Upper lobe of left lung (tissue), 6 donors: ENCODE measurements at regions not wholly inside any gene's neighbourhood (a gene's known extent, or its start where the extent isn't known, plus 50 kb on each side); places are given as distances from the start of the nearest gene placed in this dataset.
A peak's percentile ranks its signal among the peaks of the same experiment; 100 is the strongest.

ENCODE experiments used
- ATAC-seq, 2 donors: fragments of 200-7000 bp; cut with Tn5 transposase; one replicate each; pipeline ENCODE4 v1.9.1; 2022; ENCODE audit warnings: mild to moderate bottlenecking in 2 of 2, moderate library complexity in 2 of 2; ENCODE audit not compliant: low FRiP score in 2 of 2
- DNase-seq, 2 donors: peaks; one replicate each; pipeline ENCODE4 v3.0.0-alpha.2; 2019 to 2020
- H3K27ac ChIP-seq, 4 donors: fragments of 200-600 bp; sonication (generic); one replicate each; pipeline ENCODE4 v1.5.1; 2016 to 2019
- H3K27me3 ChIP-seq, 4 donors: fragments of 200-600 bp; sonication (generic); one replicate each; pipeline ENCODE4 v1.5.1; 2017 to 2019
- H3K36me3 ChIP-seq, 4 donors: fragments of 200-600 bp; sonication (generic); one replicate each; pipeline ENCODE4 v1.5.1; 2016 to 2019
- H3K4me1 ChIP-seq, 4 donors: fragments of 200-600 bp; sonication (generic); one replicate each; pipeline ENCODE4 v1.5.1; 2018 to 2019
- H3K4me3 ChIP-seq, 4 donors: fragments of 200-600 bp; sonication (generic); one replicate each; pipeline ENCODE4 v1.5.1; 2017 to 2019; ENCODE audit warnings: mild to moderate bottlenecking in 2 of 4, moderate library complexity in 1 of 4
- H3K9me3 ChIP-seq, 4 donors: fragments of 200-600 bp; sonication (generic); one replicate each; pipeline ENCODE4 v1.5.1; 2018 to 2019
- CTCF ChIP-seq, 6 experiments: fragments of 450-650 bp in 4 of 6; fragments of 200-600 bp in 2 of 6; sonication (generic) in 2 of 6; IDR thresholded peaks; one replicate each; pipeline ENCODE4 v1.5.1; 2016 to 2019; ENCODE audit warnings: antibody characterized with exemption in 6 of 6
- EP300 ChIP-seq, 4 donors: sonication (generic); formaldehyde crosslinking; IDR thresholded peaks; one replicate each; pipeline ENCODE4 v1.5.1; 2017; ENCODE audit warnings: antibody characterized with exemption in 4 of 4, control low read depth in 2 of 4
- POLR2A ChIP-seq, 4 donors: fragments of 450-650 bp; IDR thresholded peaks; one replicate each; pipeline ENCODE4 v1.5.1; 2016 to 2017; ENCODE audit warnings: antibody characterized with exemption in 4 of 4, mild to moderate bottlenecking in 2 of 4
- POLR2AphosphoS5 ChIP-seq, 2 donors: sonication (generic); formaldehyde crosslinking; IDR thresholded peaks; one replicate each; pipeline ENCODE4 v1.5.1; 2017; ENCODE audit warnings: antibody characterized with exemption in 2 of 2
- WGBS, 2 donors: methylation state at CpG; one replicate each; pipeline ENCODE4 v1.1.5; 2017 to 2018; 5-methylcytosine and 5-hydroxymethylcytosine counted together
- donor health status: DM: no; HTN: no; CAD: no; lungs with moderate emphysema.
- donor health status: DM: no; HTN: yes; CAD: no; lungs with severe emphysema.

- Histone ChIP-seq H3K9me3 (no peaks in the 10 kb centered on the region), H3K27ac (no peak overlapping the region), H3K4me1 (no peaks in the 10 kb centered on the region), H3K36me3 (no peaks in the 10 kb centered on the region), H3K4me3 (no peak overlapping the region), H3K27me3 (no peaks in the 10 kb centered on the region)
- ATAC-seq (no peak), DNase-seq (no peak)
- WGBS, 2 donors = 66 to 67% methylated on average over 2 of the region's 2 CpGs
- TF ChIP-seq POLR2AphosphoS5 (IDR thresholded peaks at IDR 0.05) = no peak
- no peak for TF ChIP-seq POLR2A (IDR thresholded peaks at IDR 0.05)
- no peak for TF ChIP-seq EP300 (IDR thresholded peaks at IDR 0.05)
- TF ChIP-seq CTCF (IDR thresholded peaks at IDR 0.05) = no peak
Observed at GRCh38 chr7:94205529-94205928, 189.2 kb upstream of the COL1A2 start.

- TF ChIP-seq EP300 (IDR thresholded peaks at IDR 0.05) (no peak), POLR2AphosphoS5 (IDR thresholded peaks at IDR 0.05) (no peak), POLR2A (IDR thresholded peaks at IDR 0.05) (no peak), CTCF (IDR thresholded peaks at IDR 0.05) (no peak)
- H3K9me3 ChIP-seq = no peaks in the 10 kb centered on the region
- DNase-seq (no peak), ATAC-seq (no peak)
- no peaks in the 10 kb centered on the region for H3K27me3 ChIP-seq
- no peaks in the 10 kb centered on the region for H3K36me3 ChIP-seq
- 74 to 76% methylated on average over 2 of the region's 2 CpGs for WGBS, 2 donors
- no peak overlapping the region for H3K4me3 ChIP-seq
- H3K27ac ChIP-seq = no peak overlapping the region
- no peaks in the 10 kb centered on the region for H3K4me1 ChIP-seq
Observed at GRCh38 chr7:94206295-94206694, 188.4 kb upstream of the COL1A2 start.

- no peak for ATAC-seq
- no peak for TF ChIP-seq EP300 (IDR thresholded peaks at IDR 0.05)
- no peak for TF ChIP-seq CTCF (IDR thresholded peaks at IDR 0.05)
- TF ChIP-seq POLR2AphosphoS5 (IDR thresholded peaks at IDR 0.05) = no peak
- TF ChIP-seq POLR2A (IDR thresholded peaks at IDR 0.05) = no peak
- no peak overlapping the region for H3K4me3 ChIP-seq
- DNase-seq = no peak
- WGBS, 2 donors = 81 to 85% methylated on average over 1 of the region's 1 CpG
- no peaks in the 10 kb centered on the region for H3K4me1 ChIP-seq
- no peak overlapping the region for H3K27ac ChIP-seq
- no peaks in the 10 kb centered on the region for H3K36me3 ChIP-seq
- H3K27me3 ChIP-seq = no peaks in the 10 kb centered on the region
- H3K9me3 ChIP-seq = no peaks in the 10 kb centered on the region
Observed at GRCh38 chr7:94212160-94212559, 182.5 kb upstream of the COL1A2 start.

GRCh38 chr7:94216944-94217461, 177.7 kb upstream of the COL1A2 start:
- Histone ChIP-seq H3K4me3 (no peak overlapping the region), H3K4me1 (no peaks in the 10 kb centered on the region), H3K27ac (no peak overlapping the region), H3K9me3 (no peaks in the 10 kb centered on the region), H3K27me3 (no peaks in the 10 kb centered on the region), H3K36me3 (no peaks in the 10 kb centered on the region)
- WGBS, 2 donors = 53 to 56% methylated on average over 3 of the region's 3 CpGs
- peak in 1 of 2 donors; percentile 68 for ATAC-seq
- no peak for DNase-seq
- TF ChIP-seq EP300 (IDR thresholded peaks at IDR 0.05) (peak in 2 of 4 donors; percentile 21 to 29), CTCF (IDR thresholded peaks at IDR 0.05) (no peak)

GRCh38 chr7:94217766-94218165, 176.9 kb upstream of the COL1A2 start:
- TF ChIP-seq POLR2AphosphoS5 (IDR thresholded peaks at IDR 0.05) (no peak), EP300 (IDR thresholded peaks at IDR 0.05) (no peak)
- no peak overlapping the region for H3K27ac ChIP-seq
- DNase-seq = no peak
- H3K4me3 ChIP-seq = no peak overlapping the region
- WGBS, 2 donors = 81 to 93% methylated on average over 2 of the region's 2 CpGs
- ATAC-seq = no peak
- H3K27me3 ChIP-seq = no peaks in the 10 kb centered on the region
- H3K36me3 ChIP-seq = no peaks in the 10 kb centered on the region
- no peaks in the 10 kb centered on the region for H3K9me3 ChIP-seq
- no peaks in the 10 kb centered on the region for H3K4me1 ChIP-seq
